Endothelial cell of umbilical vein (primary cell): ENCODE measurements at regions not wholly inside any gene's neighbourhood (a gene's known extent, or its start where the extent isn't known, plus 50 kb on each side); places are given as distances from the start of the nearest gene placed in this dataset.

Experiments used
- BruUV-seq: library from RNA; stranded (reverse); fragments of 400-500 nt; replicated peaks from 2 replicates; lab custom pipeline; 2021; lab: Mats Ljungman, UMichigan
- CTCF ChIA-PET: fragments of 300-600, 350-600 bp; sonication (Branson Sonifier 250); formaldehyde crosslinking; loops from one replicate; lab custom pipeline; 2021; ENCODE audit warnings: antibody characterized with exemption, inconsistent platforms; lab: Charles Lee
- POLR2A ChIA-PET: fragments of 300-600, 350-600 bp; sonication (Branson Sonifier 250); formaldehyde crosslinking; loops from one replicate; lab custom pipeline; 2021; ENCODE audit warnings: antibody characterized with exemption, inconsistent platforms; lab: Charles Lee
- DNase-seq: peaks from one replicate; pipeline ENCODE4 v3.0.0-alpha.2; 2011; ENCODE audit warnings: low read depth, low spot score
- FAIRE-seq: peaks from 2 replicates; lab custom pipeline; 2011; peaks lifted over from hg19 to GRCh38; lab: Jason Lieb, UNC
- H2AFZ ChIP-seq: 2 replicates; pipeline ENCODE4 v1.6.0; 2012; ENCODE audit warnings: low read depth, low read length, control low read depth, inconsistent platforms
- H3K27ac ChIP-seq: 2 replicates; pipeline ENCODE4 v1.5.1; 2011; ENCODE audit warnings: low read depth, mild to moderate bottlenecking, control low read depth, low read length, moderate library complexity; ENCODE audit not compliant: insufficient read depth
- H3K27me3 ChIP-seq, 2 experiments: 2 replicates each; pipeline versions ENCODE4 v1.6.0 to v1.6.1; 2011; ENCODE audit warnings: low read length in 2 of 2, mixed read lengths in 1 of 2; ENCODE audit not compliant: control insufficient read depth in 2 of 2, insufficient read depth in 2 of 2
- H3K36me3 ChIP-seq, 2 experiments: 2 replicates in 1 of 2; 3 replicates in 1 of 2; pipeline ENCODE4 v1.5.1; 2011; ENCODE audit warnings: low read length in 2 of 2, mild to moderate bottlenecking in 1 of 2, moderate library complexity in 1 of 2; ENCODE audit not compliant: control insufficient read depth in 2 of 2, insufficient read depth in 2 of 2; ENCODE audit errors: extremely low read depth in 1 of 2
- H3K4me1 ChIP-seq: 3 replicates; pipeline ENCODE4 v1.5.1; 2011; ENCODE audit warnings: mild to moderate bottlenecking, low read length; ENCODE audit not compliant: control insufficient read depth, insufficient read depth; ENCODE audit errors: extremely low read depth
- H3K4me2 ChIP-seq: 2 replicates; pipeline ENCODE4 v1.6.1; 2011; ENCODE audit warnings: low read length, control low read depth, mixed read lengths; ENCODE audit not compliant: insufficient read depth
- H3K4me3 ChIP-seq, 3 experiments: fragments of 200-600 bp in 1 of 3; sonication (generic), shearing (Covaris generic) in 1 of 3; replicated peaks in 1 of 3; 2 replicates each; pipeline ENCODE4 v1.5.1; 2011 to 2016; ENCODE audit warnings: control low read depth in 3 of 3, low read length in 3 of 3, mild to moderate bottlenecking in 2 of 3, inconsistent platforms in 1 of 3, low read depth in 1 of 3, moderate library complexity in 1 of 3; ENCODE audit not compliant: insufficient read depth in 1 of 3
- H3K79me2 ChIP-seq: 2 replicates; pipeline ENCODE4 v1.6.0; 2012; ENCODE audit warnings: low read length, inconsistent platforms; ENCODE audit not compliant: control insufficient read depth, insufficient read depth
- H3K9ac ChIP-seq: replicated peaks from 2 replicates; pipeline ENCODE3; 2011; ENCODE audit warnings: low read length, control low read depth; ENCODE audit not compliant: insufficient read depth; ENCODE audit errors: extremely low read depth
- H3K9me1 ChIP-seq: replicated peaks from 3 replicates; pipeline ENCODE4 v1.6.0; 2011; ENCODE audit warnings: mild to moderate bottlenecking, low read length; ENCODE audit not compliant: control insufficient read depth, insufficient read depth; ENCODE audit errors: extremely low read depth
- H3K9me3 ChIP-seq: replicated peaks from 2 replicates; pipeline ENCODE4 v1.5.1; 2012; ENCODE audit warnings: low read length, inconsistent platforms; ENCODE audit not compliant: control insufficient read depth, insufficient read depth
- H4K20me1 ChIP-seq: replicated peaks from 2 replicates; pipeline ENCODE3; 2011; ENCODE audit warnings: mild to moderate bottlenecking, low read length; ENCODE audit not compliant: control insufficient read depth, insufficient read depth; ENCODE audit errors: extremely low read depth
- EZH2 ChIP-seq: IDR thresholded peaks from 2 replicates; pipeline ENCODE4 v1.6.1; 2012; ENCODE audit warnings: borderline replicate concordance, low read depth, mild to moderate bottlenecking, moderate library complexity, low read length, inconsistent platforms; ENCODE audit not compliant: severe bottlenecking
- FOS ChIP-seq: IDR thresholded peaks from 2 replicates; pipeline ENCODE4 v1.6.1; 2011; ENCODE audit warnings: mild to moderate bottlenecking, low read length, moderate library complexity, borderline replicate concordance; ENCODE audit not compliant: insufficient read depth
- GATA2 ChIP-seq: IDR thresholded peaks from 2 replicates; pipeline ENCODE4 v1.7.0; 2011; ENCODE audit warnings: low read depth, mild to moderate bottlenecking, moderate library complexity, mixed read lengths, low read length; ENCODE audit not compliant: insufficient read length, insufficient read depth
- JUN ChIP-seq: IDR thresholded peaks from 2 replicates; pipeline ENCODE4 v1.6.1; 2011; ENCODE audit warnings: borderline replicate concordance, low read depth; ENCODE audit not compliant: insufficient read length, insufficient read depth
- MYC ChIP-seq: IDR thresholded peaks from one replicate; pipeline ENCODE4 v1.6.1; 2011; ENCODE audit warnings: mild to moderate bottlenecking, low read depth, low read length
- POLR2A ChIP-seq: IDR thresholded peaks from 2 replicates; pipeline ENCODE4 v1.6.1; 2012; ENCODE audit warnings: low read depth, mild to moderate bottlenecking, control low read depth, low read length
- POLR2AphosphoS5 ChIP-seq: IDR thresholded peaks from 2 replicates; pipeline ENCODE4 v1.6.1; 2012; ENCODE audit warnings: low read depth, mild to moderate bottlenecking, control low read depth, low read length, moderate library complexity; ENCODE audit not compliant: insufficient read depth
- dilution Hi-C: fragments of 300-500 bp; cut with MboI; formaldehyde crosslinking; loops from one replicate; pipeline ENCODE4 v1.15.0; 2019; ENCODE audit warnings: low sequenced_read_pairs; ENCODE audit not compliant: extremely low pct_ligation_motif_present
- intact Hi-C: fragments of 100-400 bp; cut with micrococcal nuclease; formaldehyde crosslinking; loops from one replicate; pipeline ENCODE4 v1.10.0; 2022
- TF ChIP-seq, protein P1 (sequence below), 2 donors: IDR thresholded peaks; 1 replicate in 1 of 2; 2 replicates in 1 of 2; pipeline ENCODE4 v1.5.1; 2011; ENCODE audit warnings: low read length in 2 of 2, mild to moderate bottlenecking in 2 of 2, moderate library complexity in 2 of 2, control low read depth in 1 of 2, inconsistent platforms in 1 of 2, low read depth in 1 of 2; ENCODE audit not compliant: insufficient read depth in 1 of 2; ENCODE audit errors: extremely low read depth in 1 of 2
- TF ChIP-seq, protein P2 (sequence below): IDR thresholded peaks from 2 replicates; pipeline ENCODE4 v1.6.1; 2011; ENCODE audit not compliant: insufficient read depth, insufficient read length

DNA sequence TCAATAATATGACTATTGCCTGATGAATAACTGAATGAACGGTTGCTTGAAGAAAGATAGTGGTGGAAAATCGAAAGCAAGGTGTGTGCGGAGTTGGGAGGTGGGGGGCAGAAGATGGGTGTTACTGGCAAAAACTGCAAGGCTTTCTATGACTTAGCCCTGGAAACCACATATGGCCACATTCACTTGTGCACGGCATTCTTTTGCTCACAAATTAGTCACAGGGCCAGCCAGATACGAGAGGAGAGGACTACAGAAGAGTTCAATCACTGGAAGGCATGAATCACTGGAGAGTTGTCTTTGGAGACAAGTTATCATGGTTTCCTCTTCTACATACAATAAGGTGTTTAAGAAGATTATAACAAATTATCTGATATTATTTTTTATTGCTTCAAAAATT, 626.5 kb upstream of the CPEB2 start:
- no peak overlapping the region for H3K4me2 ChIP-seq
- no peak for DNase-seq
- H3K4me3 ChIP-seq, result no peak overlapping the region
- H4K20me1 ChIP-seq, result no peaks in the 10 kb centered on the region
- H3K4me1 ChIP-seq, result no peaks in the 10 kb centered on the region
- CTCF ChIA-PET, result no interaction called here
- H3K27me3 ChIP-seq, result no peaks in the 10 kb centered on the region
- H3K9me1 ChIP-seq, result no peaks in the 10 kb centered on the region
- intact Hi-C loops, result no loop called here
- H3K36me3 ChIP-seq, result no peaks in the 10 kb centered on the region
- H2AFZ ChIP-seq, result no peak overlapping the region
- no peak overlapping the region for H3K9ac ChIP-seq
- POLR2A ChIA-PET, result no interaction called here
- H3K9me3 ChIP-seq, result no peaks in the 10 kb centered on the region
- no peak for FAIRE-seq
- TF ChIP-seq MYC, result no peak
- TF ChIP-seq EZH2, result no peak
- TF ChIP-seq POLR2AphosphoS5, result no peak
- TF ChIP-seq, protein P1, sequence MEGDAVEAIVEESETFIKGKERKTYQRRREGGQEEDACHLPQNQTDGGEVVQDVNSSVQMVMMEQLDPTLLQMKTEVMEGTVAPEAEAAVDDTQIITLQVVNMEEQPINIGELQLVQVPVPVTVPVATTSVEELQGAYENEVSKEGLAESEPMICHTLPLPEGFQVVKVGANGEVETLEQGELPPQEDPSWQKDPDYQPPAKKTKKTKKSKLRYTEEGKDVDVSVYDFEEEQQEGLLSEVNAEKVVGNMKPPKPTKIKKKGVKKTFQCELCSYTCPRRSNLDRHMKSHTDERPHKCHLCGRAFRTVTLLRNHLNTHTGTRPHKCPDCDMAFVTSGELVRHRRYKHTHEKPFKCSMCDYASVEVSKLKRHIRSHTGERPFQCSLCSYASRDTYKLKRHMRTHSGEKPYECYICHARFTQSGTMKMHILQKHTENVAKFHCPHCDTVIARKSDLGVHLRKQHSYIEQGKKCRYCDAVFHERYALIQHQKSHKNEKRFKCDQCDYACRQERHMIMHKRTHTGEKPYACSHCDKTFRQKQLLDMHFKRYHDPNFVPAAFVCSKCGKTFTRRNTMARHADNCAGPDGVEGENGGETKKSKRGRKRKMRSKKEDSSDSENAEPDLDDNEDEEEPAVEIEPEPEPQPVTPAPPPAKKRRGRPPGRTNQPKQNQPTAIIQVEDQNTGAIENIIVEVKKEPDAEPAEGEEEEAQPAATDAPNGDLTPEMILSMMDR (IDR thresholded peaks at IDR 0.05; ENCODE audit: extremely low read depth in 1 of 2, insufficient read depth in 1 of 2, low read depth in 1 of 2, low read length in 2 of 2), result no peak
- no peak for TF ChIP-seq GATA2
- TF ChIP-seq FOS, result no peak
- TF ChIP-seq JUN, result no peak
- TF ChIP-seq POLR2A, result no peak
- TF ChIP-seq, protein P2, sequence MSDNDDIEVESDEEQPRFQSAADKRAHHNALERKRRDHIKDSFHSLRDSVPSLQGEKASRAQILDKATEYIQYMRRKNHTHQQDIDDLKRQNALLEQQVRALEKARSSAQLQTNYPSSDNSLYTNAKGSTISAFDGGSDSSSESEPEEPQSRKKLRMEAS, result no peak
- dilution Hi-C loops, result no loop called here
- BruUV-seq, result no TSS peak
- H3K79me2 ChIP-seq, result no peaks in the 10 kb centered on the region
- H3K27ac ChIP-seq, result no peak overlapping the region
